Pancreas (tissue), 10 donors: ENCODE measurements at regions not wholly inside any gene's neighbourhood (a gene's known extent, or its start where the extent isn't known, plus 50 kb on each side); places are given as distances from the start of the nearest gene placed in this dataset.
"Not testable (repeated sequence)": the region's sequence is repeated elsewhere in the genome, so short reads cannot be mapped to it uniquely, and the experiment has no call there.

ENCODE experiments used
- ATAC-seq, 4 donors: fragments of 200-7000 bp; cut with Tn5 transposase; one replicate each; pipeline versions ENCODE4 v1.8.0 to v1.9.1; 2020; ENCODE audit warnings: mild to moderate bottlenecking in 4 of 4, moderate library complexity in 4 of 4
- DNase-seq, 6 donors: peaks; one replicate each; pipeline ENCODE4 v3.0.0-alpha.2; 2020
- FAIRE-seq: peaks from 2 replicates; lab custom pipeline; 2012; peaks lifted over from hg19 to GRCh38; lab: Jason Lieb, UNC
- H3K27ac ChIP-seq, 4 donors: fragments of 200-600 bp; sonication (generic); 1 replicate in 3 of 4; 2 replicates in 1 of 4; pipeline versions ENCODE4 v1.5.0 to v1.8.0; 2020
- H3K27me3 ChIP-seq, 4 donors: fragments of 200-600 bp; one replicate each; pipeline ENCODE4 v1.8.0; 2021
- H3K36me3 ChIP-seq, 3 donors: fragments of 200-600 bp; sonication (generic) in 1 of 3; one replicate each; pipeline versions ENCODE4 v1.5.0 to v1.8.0; 2020 to 2021
- H3K4me1 ChIP-seq, 3 donors: fragments of 200-600 bp; one replicate each; pipeline ENCODE4 v1.8.0; 2021
- H3K4me3 ChIP-seq, 4 donors: fragments of 200-600 bp; sonication (generic) in 2 of 4; one replicate each; pipeline versions ENCODE4 v1.5.0 to v1.8.0; 2020 to 2021
- H3K9me3 ChIP-seq, 4 donors: fragments of 200-600 bp; one replicate each; pipeline ENCODE4 v1.8.0; 2021
- CTCF ChIP-seq, 4 donors: fragments of 200-600 bp; sonication (generic) in 3 of 4; IDR thresholded peaks; one replicate each; pipeline versions ENCODE4 v1.5.0 to v1.8.0; 2021; ENCODE audit warnings: antibody characterized with exemption in 4 of 4
- WGBS, 2 donors: extraction: QIAGEN DNeasy Blood & Tissue Kit; methylation state at CpG; one replicate each; pipeline ENCODE4 v1.1.7; 2013; 5-methylcytosine and 5-hydroxymethylcytosine counted together
- intact Hi-C, 3 donors: fragments of 100-400 bp; cut with DNase I; formaldehyde crosslinking; loops; one replicate each; pipeline versions ENCODE4 v1.11.1 to v1.14.2; 2022
- donor health status: healthy with polysubstance abuse.
- donor health status: DM: no; HTN: no; CAD: no; lungs with moderate emphysema.
- donor health status: DM: no; HTN: no; CAD: no.
- donor health status: control.
- donor health status: control.
- donor health status: Bipolar disorder and iron deficiency.
- donor health status: DM: yes; HTN: yes; CAD: no.
- donor health status: DM: no; HTN: no; CAD: no.
- donor health status: DM: no; HTN: no; CAD: no.
- donor health status: DM: yes; HTN: yes; CAD: no.

- FAIRE-seq (no peak), DNase-seq (peak in 1 of 6 donors; percentile 44), ATAC-seq (peak; percentile 31 to 84 (median 80))
- H3K36me3 ChIP-seq = no peaks in the 10 kb centered on the region
- no peak overlapping the region for H3K27ac ChIP-seq
- intact Hi-C loops = no loop called here
- H3K4me3 ChIP-seq = no peak overlapping the region
- peak in 3 of 4 donors; percentile 44 to 57 (median 53) for TF ChIP-seq CTCF (IDR thresholded peaks at IDR 0.05)
- H3K4me1 ChIP-seq = no peaks in the 10 kb centered on the region
- 24 to 36% methylated on average over 7 of the region's 7 CpGs for WGBS, 2 donors
- no peaks in the 10 kb centered on the region for H3K27me3 ChIP-seq
- no peaks in the 10 kb centered on the region for H3K9me3 ChIP-seq
Observed at GRCh38 chr12:46983959-46984841, 95.2 kb upstream of the PCED1B start.

DNA sequence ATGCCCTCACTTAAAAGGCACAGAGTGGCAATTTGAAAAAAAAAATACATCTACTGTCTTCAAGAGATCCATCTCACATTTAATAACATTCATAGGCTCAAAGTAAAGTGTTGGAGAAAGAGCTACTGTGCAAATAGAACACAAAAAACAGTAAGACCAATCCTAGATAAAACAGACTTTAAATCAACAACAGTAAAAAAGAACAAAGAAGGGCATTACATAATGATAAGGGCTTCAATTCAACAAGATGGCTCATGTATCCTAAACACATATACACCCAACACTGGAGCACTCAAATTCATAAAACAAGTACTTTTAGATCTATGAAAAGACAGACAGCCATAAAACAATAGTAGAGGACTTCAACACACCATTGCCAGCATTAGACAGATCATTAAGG is 93.6 kb upstream of the PCED1B start:
- intact Hi-C loops = no loop called here
- no peak for FAIRE-seq
- no peak for DNase-seq
- no peak for ATAC-seq
- H3K4me1 ChIP-seq = no peaks in the 10 kb centered on the region
- H3K36me3 ChIP-seq = no peaks in the 10 kb centered on the region
- H3K9me3 ChIP-seq = no peaks in the 10 kb centered on the region
- H3K27me3 ChIP-seq = no peaks in the 10 kb centered on the region
- H3K27ac ChIP-seq = no peak overlapping the region
- H3K4me3 ChIP-seq = no peak overlapping the region
- no peak for TF ChIP-seq CTCF (IDR thresholded peaks at IDR 0.05)

DNA sequence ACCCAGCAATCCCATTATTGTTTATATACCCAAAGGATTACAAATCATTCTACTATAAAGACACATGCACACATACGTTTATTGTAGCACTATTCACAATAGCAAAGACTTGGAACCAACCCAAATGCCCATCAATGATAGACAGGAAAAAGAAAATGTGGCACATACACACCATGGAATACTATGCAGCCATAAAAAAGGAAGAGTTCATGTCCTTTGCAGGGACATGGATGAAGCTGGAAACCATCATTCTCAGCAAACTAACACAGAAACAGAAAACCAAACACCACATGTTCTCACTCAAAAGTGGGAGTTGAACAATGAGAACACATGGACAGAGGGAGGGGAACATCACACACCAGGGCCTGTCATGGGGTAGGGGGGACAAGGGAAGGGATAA is 91.3 kb upstream of the PCED1B start:
- H3K4me3 ChIP-seq, H3K27me3 ChIP-seq, ATAC-seq, H3K27ac ChIP-seq, FAIRE-seq, H3K36me3 ChIP-seq, H3K9me3 ChIP-seq, intact Hi-C loops, H3K4me1 ChIP-seq, DNase-seq: not testable (repeated sequence)
- WGBS, 2 donors = 34 to 50% methylated on average over 1 of the region's 1 CpG

DNA sequence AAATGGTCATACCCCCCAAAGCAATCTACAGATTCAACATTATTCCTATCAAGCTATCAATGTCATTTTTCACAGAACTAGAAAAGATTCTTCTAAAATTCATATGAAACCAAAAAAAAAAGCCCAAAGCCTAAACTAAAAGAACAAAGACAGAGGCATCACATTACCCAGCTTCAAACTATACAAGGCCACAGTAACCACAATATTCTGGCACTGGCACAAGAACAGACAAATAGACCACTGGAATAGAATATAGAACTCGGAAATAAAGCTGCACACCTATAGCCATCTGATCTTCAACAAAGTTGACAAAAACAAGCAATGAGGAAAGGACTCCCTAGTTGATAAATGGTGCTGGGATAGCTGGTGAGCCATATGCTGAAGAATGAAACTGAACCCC is 89.2 kb upstream of the PCED1B start:
- Histone ChIP-seq H3K4me3 (no peak overlapping the region), H3K4me1 (no peaks in the 10 kb centered on the region), H3K9me3 (no peaks in the 10 kb centered on the region), H3K27ac (no peak overlapping the region), H3K36me3 (no peaks in the 10 kb centered on the region), H3K27me3 (no peaks in the 10 kb centered on the region)
- no peak for FAIRE-seq
- WGBS, 2 donors = 55 to 63% methylated on average over 1 of the region's 1 CpG
- ATAC-seq = no peak
- no peak for TF ChIP-seq CTCF (IDR thresholded peaks at IDR 0.05)
- intact Hi-C loops = no loop called here
- no peak for DNase-seq

GRCh38 chr12:46992051-46992450 is 87.4 kb upstream of the PCED1B start:
- intact Hi-C loops, H3K27me3 ChIP-seq, H3K4me1 ChIP-seq, H3K36me3 ChIP-seq, DNase-seq, H3K27ac ChIP-seq, H3K9me3 ChIP-seq, H3K4me3 ChIP-seq, FAIRE-seq, ATAC-seq: not testable (repeated sequence)
- 79 to 83% methylated on average over 5 to 6 of the region's 6 CpGs for WGBS, 2 donors

- no peak for FAIRE-seq
- WGBS, 2 donors = 53 to 59% methylated on average over 5 of the region's 5 CpGs
Observed at GRCh38 chr12:46998811-46999368, 80.5 kb upstream of the PCED1B start.

More at GRCh38 chr12:46998811-46999368, 80.5 kb upstream of the PCED1B start:
- no peaks in the 10 kb centered on the region for H3K36me3 ChIP-seq
- no peaks in the 10 kb centered on the region for H3K27me3 ChIP-seq
- no peak overlapping the region for H3K4me3 ChIP-seq
- H3K9me3 ChIP-seq = no peaks in the 10 kb centered on the region
- TF ChIP-seq CTCF (IDR thresholded peaks at IDR 0.05) = no peak
- no peaks in the 10 kb centered on the region for H3K4me1 ChIP-seq
- ATAC-seq (no peak), DNase-seq (no peak)
- H3K27ac ChIP-seq = no peak overlapping the region
- intact Hi-C loops = no loop called here
